ENCODE measurements at regions not wholly inside any gene's neighbourhood (a gene's known extent, or its start where the extent isn't known, plus 50 kb on each side); places are given as distances from the start of the nearest gene placed in this dataset.

- TF ChIP-seq EGR1 (IDR thresholded peaks at IDR 0.05; ENCODE audit: low read depth) (no peak), CEBPB (IDR thresholded peaks at IDR 0.05; ENCODE audit: low read depth) (no peak), ELF1 (IDR thresholded peaks at IDR 0.05; ENCODE audit: borderline replicate concordance, low read depth) (no peak), SIN3A (IDR thresholded peaks at IDR 0.05; ENCODE audit: low read depth) (no peak), EZH2 (IDR thresholded peaks at IDR 0.05) (no peak), JUND (IDR thresholded peaks at IDR 0.05) (no peak), SRF (IDR thresholded peaks at IDR 0.05; ENCODE audit: low read depth) (no peak), SP1 (IDR thresholded peaks at IDR 0.05; ENCODE audit: low read depth) (no peak), FOSL1 (IDR thresholded peaks at IDR 0.05; ENCODE audit: low read depth) (no peak), CBX3 (IDR thresholded peaks at IDR 0.05; ENCODE audit: low read depth) (no peak), RAD21 (IDR thresholded peaks at IDR 0.05; ENCODE audit: low read depth) (no peak), ZBTB33 (IDR thresholded peaks at IDR 0.05; ENCODE audit: extremely low read depth, insufficient replicate concordance, low read length) (no peak), ZFX (IDR thresholded peaks at IDR 0.05) (no peak), POLR2A (IDR thresholded peaks at IDR 0.05; ENCODE audit: borderline replicate concordance, extremely low read depth, insufficient read depth, insufficient read length) (no peak)
- TF ChIP-seq, protein P1, sequence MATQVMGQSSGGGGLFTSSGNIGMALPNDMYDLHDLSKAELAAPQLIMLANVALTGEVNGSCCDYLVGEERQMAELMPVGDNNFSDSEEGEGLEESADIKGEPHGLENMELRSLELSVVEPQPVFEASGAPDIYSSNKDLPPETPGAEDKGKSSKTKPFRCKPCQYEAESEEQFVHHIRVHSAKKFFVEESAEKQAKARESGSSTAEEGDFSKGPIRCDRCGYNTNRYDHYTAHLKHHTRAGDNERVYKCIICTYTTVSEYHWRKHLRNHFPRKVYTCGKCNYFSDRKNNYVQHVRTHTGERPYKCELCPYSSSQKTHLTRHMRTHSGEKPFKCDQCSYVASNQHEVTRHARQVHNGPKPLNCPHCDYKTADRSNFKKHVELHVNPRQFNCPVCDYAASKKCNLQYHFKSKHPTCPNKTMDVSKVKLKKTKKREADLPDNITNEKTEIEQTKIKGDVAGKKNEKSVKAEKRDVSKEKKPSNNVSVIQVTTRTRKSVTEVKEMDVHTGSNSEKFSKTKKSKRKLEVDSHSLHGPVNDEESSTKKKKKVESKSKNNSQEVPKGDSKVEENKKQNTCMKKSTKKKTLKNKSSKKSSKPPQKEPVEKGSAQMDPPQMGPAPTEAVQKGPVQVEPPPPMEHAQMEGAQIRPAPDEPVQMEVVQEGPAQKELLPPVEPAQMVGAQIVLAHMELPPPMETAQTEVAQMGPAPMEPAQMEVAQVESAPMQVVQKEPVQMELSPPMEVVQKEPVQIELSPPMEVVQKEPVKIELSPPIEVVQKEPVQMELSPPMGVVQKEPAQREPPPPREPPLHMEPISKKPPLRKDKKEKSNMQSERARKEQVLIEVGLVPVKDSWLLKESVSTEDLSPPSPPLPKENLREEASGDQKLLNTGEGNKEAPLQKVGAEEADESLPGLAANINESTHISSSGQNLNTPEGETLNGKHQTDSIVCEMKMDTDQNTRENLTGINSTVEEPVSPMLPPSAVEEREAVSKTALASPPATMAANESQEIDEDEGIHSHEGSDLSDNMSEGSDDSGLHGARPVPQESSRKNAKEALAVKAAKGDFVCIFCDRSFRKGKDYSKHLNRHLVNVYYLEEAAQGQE (IDR thresholded peaks at IDR 0.05; ENCODE audit: low read depth) = no peak
- TF ChIP-seq, protein P2, sequence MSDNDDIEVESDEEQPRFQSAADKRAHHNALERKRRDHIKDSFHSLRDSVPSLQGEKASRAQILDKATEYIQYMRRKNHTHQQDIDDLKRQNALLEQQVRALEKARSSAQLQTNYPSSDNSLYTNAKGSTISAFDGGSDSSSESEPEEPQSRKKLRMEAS (IDR thresholded peaks at IDR 0.05) = no peak
Measured at GRCh38 chr14:45491914-45492313, 238.9 kb upstream of the MIS18BP1 start.

More at GRCh38 chr14:45491914-45492313, 238.9 kb upstream of the MIS18BP1 start:
- H3K9me2 ChIP-seq (ENCODE audit: insufficient read depth) = no peaks in the 10 kb centered on the region
- no peak overlapping the region for H3K9ac ChIP-seq (ENCODE audit: low read length)
- H3K4me3 ChIP-seq (replicated peaks in 1 of 2; ENCODE audit: low read depth in 1 of 2, low read length in 2 of 2) = no peak overlapping the region
- ChIA-PET CTCF (no interaction called here), POLR2A (no interaction called here), RAD21 (ENCODE audit: low non-redundant PET in 1 of 2, low total read pairs in 2 of 2, uncharacterized antibody in 2 of 2, unreplicated experiment in 2 of 2) (no interaction called here)
- intact Hi-C loops (cut with micrococcal nuclease) = no loop called here
- H3K27ac ChIP-seq (ENCODE audit: low read depth, low read length) = no peak overlapping the region
- ATAC-seq (no peak), DNase-seq (ENCODE audit: low read depth, low spot score) (no peak)
- H4K20me1 ChIP-seq (ENCODE audit: insufficient read depth) = no peaks in the 10 kb centered on the region
- no peaks in the 10 kb centered on the region for H3K27me3 ChIP-seq (ENCODE audit: insufficient read depth, low read length)
- H3K4me1 ChIP-seq (ENCODE audit: control insufficient read depth in 1 of 2, insufficient read depth in 2 of 2, low read length in 2 of 2) = no peaks in the 10 kb centered on the region
- no peaks in the 10 kb centered on the region for H3K79me2 ChIP-seq (ENCODE audit: insufficient read depth, low read length)
- H2AFZ ChIP-seq (ENCODE audit: low read depth, low read length, poor library complexity, severe bottlenecking) = no peak overlapping the region
- H3K4me2 ChIP-seq (ENCODE audit: low read length) = no peak overlapping the region
- BruUV-seq (replicated peaks) = no TSS peak
- no peaks in the 10 kb centered on the region for H3K9me3 ChIP-seq (ENCODE audit: control insufficient read depth in 1 of 2, insufficient read depth in 1 of 2, low read depth in 1 of 2, low read length in 2 of 2)
- no peaks in the 10 kb centered on the region for H3K36me3 ChIP-seq (ENCODE audit: control insufficient read depth in 1 of 2, insufficient read depth in 2 of 2, low read length in 2 of 2)
